ENCODE measurements at regions not wholly inside any gene's neighbourhood (a gene's known extent, or its start where the extent isn't known, plus 50 kb on each side); places are given as distances from the start of the nearest gene placed in this dataset.
"Not testable (repeated sequence)": the region's sequence is repeated elsewhere in the genome, so short reads cannot be mapped to it uniquely, and the experiment has no call there.

DNA sequence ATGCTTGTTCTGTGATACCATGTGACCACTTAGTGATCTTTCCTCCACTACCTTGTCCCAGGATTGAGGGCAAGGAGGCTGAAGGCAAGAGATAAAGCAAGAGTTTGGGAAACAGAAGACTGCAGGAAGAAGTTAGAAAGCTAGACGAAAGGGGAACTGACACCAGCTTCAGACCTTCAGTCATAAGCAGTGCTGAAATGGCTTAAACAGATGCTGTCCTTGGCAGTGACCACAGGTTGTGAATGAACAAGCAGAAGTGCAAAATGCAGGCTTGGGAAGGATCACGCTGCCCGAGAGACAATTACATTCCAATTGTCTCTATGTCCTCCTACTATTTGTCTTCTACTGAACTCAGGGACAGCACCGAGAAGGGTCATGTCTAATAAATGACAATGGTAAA is 704.9 kb upstream of the AUTS2 start:
- Histone ChIP-seq H3K36me3 (replicated peaks) (no peaks in the 10 kb centered on the region), H3K27ac (no peak overlapping the region), H3K4me3 (ENCODE audit: low read depth, low read length) (no peak overlapping the region), H3K27me3 (replicated peaks) (no peaks in the 10 kb centered on the region)
- DNase-seq = no peak
- in situ Hi-C loops (cut with HindIII; ENCODE audit: low pct_ligation_motif_present, low sequenced_read_pairs) = no loop called here
- TF ChIP-seq, protein P1, sequence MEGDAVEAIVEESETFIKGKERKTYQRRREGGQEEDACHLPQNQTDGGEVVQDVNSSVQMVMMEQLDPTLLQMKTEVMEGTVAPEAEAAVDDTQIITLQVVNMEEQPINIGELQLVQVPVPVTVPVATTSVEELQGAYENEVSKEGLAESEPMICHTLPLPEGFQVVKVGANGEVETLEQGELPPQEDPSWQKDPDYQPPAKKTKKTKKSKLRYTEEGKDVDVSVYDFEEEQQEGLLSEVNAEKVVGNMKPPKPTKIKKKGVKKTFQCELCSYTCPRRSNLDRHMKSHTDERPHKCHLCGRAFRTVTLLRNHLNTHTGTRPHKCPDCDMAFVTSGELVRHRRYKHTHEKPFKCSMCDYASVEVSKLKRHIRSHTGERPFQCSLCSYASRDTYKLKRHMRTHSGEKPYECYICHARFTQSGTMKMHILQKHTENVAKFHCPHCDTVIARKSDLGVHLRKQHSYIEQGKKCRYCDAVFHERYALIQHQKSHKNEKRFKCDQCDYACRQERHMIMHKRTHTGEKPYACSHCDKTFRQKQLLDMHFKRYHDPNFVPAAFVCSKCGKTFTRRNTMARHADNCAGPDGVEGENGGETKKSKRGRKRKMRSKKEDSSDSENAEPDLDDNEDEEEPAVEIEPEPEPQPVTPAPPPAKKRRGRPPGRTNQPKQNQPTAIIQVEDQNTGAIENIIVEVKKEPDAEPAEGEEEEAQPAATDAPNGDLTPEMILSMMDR (IDR thresholded peaks at IDR 0.05; ENCODE audit: low read depth, low read length, missing control alignments) = no peak

GRCh38 chr7:68899156-68899555 is 699.1 kb upstream of the AUTS2 start:
- in situ Hi-C loops (cut with HindIII; ENCODE audit: low pct_ligation_motif_present, low sequenced_read_pairs); H3K27me3 ChIP-seq (replicated peaks); DNase-seq; H3K4me3 ChIP-seq (ENCODE audit: low read depth, low read length); H3K27ac ChIP-seq; H3K36me3 ChIP-seq (replicated peaks): not testable (repeated sequence)

DNA sequence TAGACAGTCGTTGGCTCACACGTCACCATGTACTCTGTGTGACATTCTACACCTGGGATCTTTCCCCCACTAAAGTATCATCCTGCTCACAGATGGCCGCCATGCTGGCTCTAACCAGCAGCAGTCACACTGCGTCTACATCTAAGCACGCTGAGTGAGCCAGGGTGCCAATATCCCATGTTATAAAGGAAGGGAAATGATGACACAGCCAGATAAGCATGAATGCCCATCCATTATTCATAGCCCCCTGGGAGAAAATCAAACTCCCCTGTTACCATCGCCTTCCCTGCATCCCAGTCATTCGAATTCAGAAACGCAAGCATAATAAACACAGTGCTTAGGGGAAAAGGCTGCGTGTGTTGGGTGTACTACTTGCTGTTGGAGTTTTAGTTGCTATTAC is 698.2 kb upstream of the AUTS2 start:
- H3K27ac ChIP-seq = no peak overlapping the region
- no peak for DNase-seq
- in situ Hi-C loops (cut with HindIII; ENCODE audit: low pct_ligation_motif_present, low sequenced_read_pairs) = no loop called here
- H3K4me3 ChIP-seq (ENCODE audit: low read depth, low read length) = no peak overlapping the region
- H3K36me3 ChIP-seq (replicated peaks) = no peaks in the 10 kb centered on the region
- TF ChIP-seq, protein P1 (IDR thresholded peaks at IDR 0.05; ENCODE audit: low read depth, low read length, missing control alignments) = no peak
- no peaks in the 10 kb centered on the region for H3K27me3 ChIP-seq (replicated peaks)

DNA sequence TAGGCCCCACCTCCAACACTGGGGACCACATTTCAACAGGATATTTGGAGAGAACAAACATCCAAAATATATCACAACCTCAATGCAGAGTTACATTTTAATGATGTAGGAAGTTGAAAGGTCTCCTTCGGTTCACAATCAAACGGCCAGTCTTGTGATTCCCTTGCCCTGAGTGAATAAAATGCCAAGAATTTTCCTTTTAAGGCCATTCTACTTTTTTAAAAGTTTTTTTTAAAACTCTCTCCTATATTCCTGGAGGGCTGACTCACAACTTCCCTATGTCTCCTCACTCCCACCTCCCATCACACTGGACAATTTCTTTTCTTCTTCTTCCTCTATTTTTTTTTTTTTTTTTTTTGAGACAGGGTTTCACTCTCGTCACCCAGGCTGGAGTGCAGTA is 693.6 kb upstream of the AUTS2 start:
- in situ Hi-C loops (cut with HindIII; ENCODE audit: low pct_ligation_motif_present, low sequenced_read_pairs) = no loop called here
- Histone ChIP-seq H3K4me3 (ENCODE audit: low read depth, low read length) (no peak overlapping the region), H3K36me3 (replicated peaks) (no peaks in the 10 kb centered on the region), H3K27me3 (replicated peaks) (no peaks in the 10 kb centered on the region), H3K27ac (no peak overlapping the region)
- DNase-seq = no peak
- TF ChIP-seq, protein P1 (IDR thresholded peaks at IDR 0.05; ENCODE audit: low read depth, low read length, missing control alignments) = no peak

DNA sequence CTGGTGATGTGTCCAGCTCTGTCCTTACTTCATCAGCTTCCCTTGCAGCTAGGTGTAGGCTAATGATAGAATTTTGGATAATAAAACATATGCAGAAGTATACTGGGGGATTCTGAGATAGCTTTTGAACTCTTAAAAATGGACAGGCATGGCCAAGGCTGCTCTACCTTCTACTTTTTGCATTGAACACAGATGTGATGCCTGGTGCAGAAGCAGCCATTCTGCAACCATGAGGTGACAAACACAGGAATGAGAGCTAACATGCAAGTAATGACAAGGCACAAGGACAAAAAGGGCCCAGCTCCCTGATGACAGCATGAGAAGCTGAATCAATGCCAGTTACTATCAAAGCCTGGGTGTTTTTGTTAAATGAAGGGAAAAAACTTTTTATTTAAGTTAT is 686.5 kb upstream of the AUTS2 start:
- TF ChIP-seq, protein P1 (IDR thresholded peaks at IDR 0.05; ENCODE audit: low read depth, low read length, missing control alignments) = no peak
- no peaks in the 10 kb centered on the region for H3K27me3 ChIP-seq (replicated peaks)
- no peaks in the 10 kb centered on the region for H3K36me3 ChIP-seq (replicated peaks)
- in situ Hi-C loops (cut with HindIII; ENCODE audit: low pct_ligation_motif_present, low sequenced_read_pairs) = no loop called here
- H3K27ac ChIP-seq = no peak overlapping the region
- no peak overlapping the region for H3K4me3 ChIP-seq (ENCODE audit: low read depth, low read length)
- no peak for DNase-seq

DNA sequence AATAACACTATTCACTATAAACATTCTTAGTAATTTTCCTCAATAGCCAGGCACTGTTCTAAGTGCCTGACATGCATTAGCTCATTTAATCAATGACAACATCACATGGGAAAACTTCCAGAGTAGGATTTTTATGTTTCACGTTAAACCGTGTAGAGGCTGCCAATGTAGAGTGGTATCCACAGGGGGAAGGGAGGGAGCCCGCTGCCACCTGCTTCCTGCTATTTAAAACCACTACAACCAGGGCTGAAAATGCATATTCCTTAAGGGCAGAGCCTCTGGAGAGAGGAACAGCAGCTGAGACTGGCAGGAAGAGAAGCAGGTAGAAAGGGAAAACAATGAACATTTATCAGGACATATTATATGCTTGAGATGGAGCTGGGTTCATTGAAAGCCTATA is 684.3 kb upstream of the AUTS2 start:
- no peak overlapping the region for H3K4me3 ChIP-seq (ENCODE audit: low read depth, low read length)
- TF ChIP-seq, protein P1 (IDR thresholded peaks at IDR 0.05; ENCODE audit: low read depth, low read length, missing control alignments) = no peak
- no peaks in the 10 kb centered on the region for H3K27me3 ChIP-seq (replicated peaks)
- in situ Hi-C loops (cut with HindIII; ENCODE audit: low pct_ligation_motif_present, low sequenced_read_pairs) = no loop called here
- H3K36me3 ChIP-seq (replicated peaks) = no peaks in the 10 kb centered on the region
- DNase-seq = no peak
- no peak overlapping the region for H3K27ac ChIP-seq
